Stomach (tissue), 8 donors: ENCODE measurements at regions not wholly inside any gene's neighbourhood (a gene's known extent, or its start where the extent isn't known, plus 50 kb on each side); places are given as distances from the start of the nearest gene placed in this dataset.

Source experiments
- DNase-seq, 2 donors: peaks; one replicate each; pipeline versions ENCODE4 v3.0.0 to v3.0.0-alpha.2; 2013 to 2019
- H3K27ac ChIP-seq, 5 donors: fragments of 200-600 bp in 4 of 5; sonication (generic) in 4 of 5; one replicate each; pipeline ENCODE4 v1.5.1; 2013 to 2019; ENCODE audit warnings: mild to moderate bottlenecking in 1 of 5, moderate library complexity in 1 of 5
- H3K27me3 ChIP-seq, 3 donors: fragments of 200-600 bp; sonication (generic); one replicate each; pipeline ENCODE4 v1.5.1; 2017 to 2019; ENCODE audit warnings: mixed run types in 1 of 3
- H3K36me3 ChIP-seq, 4 donors: fragments of 200-600 bp; sonication (generic); 1 replicate in 3 of 4; 2 replicates in 1 of 4; pipeline ENCODE4 v1.5.1; 2016 to 2019
- H3K4me1 ChIP-seq, 4 donors: fragments of 200-600 bp; sonication (generic); one replicate each; pipeline ENCODE4 v1.5.1; 2016 to 2019
- H3K4me3 ChIP-seq, 4 donors: fragments of 200-600 bp; sonication (generic) in 3 of 4; one replicate each; pipeline ENCODE4 v1.5.1; 2016 to 2019; ENCODE audit warnings: mild to moderate bottlenecking in 1 of 4
- H3K9me3 ChIP-seq, 4 donors: fragments of 200-600 bp; sonication (generic); one replicate each; pipeline ENCODE4 v1.5.1; 2016 to 2019
- CTCF ChIP-seq, 7 experiments: fragments of 450-650 bp in 4 of 7; fragments of 200-600 bp in 3 of 7; sonication (generic) in 3 of 7; IDR thresholded peaks; one replicate each; pipeline ENCODE4 v1.5.1; 2016 to 2019; ENCODE audit warnings: antibody characterized with exemption in 7 of 7, control low read depth in 2 of 7, mild to moderate bottlenecking in 1 of 7
- EP300 ChIP-seq: sonication (generic); formaldehyde crosslinking; IDR thresholded peaks from one replicate; pipeline ENCODE4 v1.6.1; 2017; ENCODE audit warnings: antibody characterized with exemption
- POLR2A ChIP-seq, 4 donors: fragments of 450-650 bp; IDR thresholded peaks; one replicate each; pipeline ENCODE4 v1.6.1; 2016; ENCODE audit warnings: antibody characterized with exemption in 4 of 4, control low read depth in 2 of 4, mild to moderate bottlenecking in 1 of 4, moderate library complexity in 1 of 4
- POLR2AphosphoS5 ChIP-seq, 3 donors: sonication (generic); formaldehyde crosslinking; IDR thresholded peaks; one replicate each; pipeline ENCODE4 v1.6.1; 2016; ENCODE audit warnings: antibody characterized with exemption in 3 of 3
- WGBS, 5 donors: extraction: QIAGEN DNeasy Blood & Tissue Kit in 3 of 5; methylation state at CpG; one replicate each; pipeline versions ENCODE4 v1.1.5 to v1.1.7; 2013 to 2018; 5-methylcytosine and 5-hydroxymethylcytosine counted together
- intact Hi-C: fragments of 100-400 bp; cut with DNase I; formaldehyde crosslinking; loops from one replicate; pipeline ENCODE4 v1.15.1; 2023; ENCODE audit warnings: low total_unique reads
- donor health status: healthy with polysubstance abuse.
- donor health status: Bipolar disorder and iron deficiency.
- donor health status: healthy.

GRCh38 chr9:80964374-80964773, 725.0 kb downstream of the TLE1 start:
- Histone ChIP-seq H3K9me3 (no peaks in the 10 kb centered on the region), H3K27me3 (no peaks in the 10 kb centered on the region), H3K4me3 (no peak overlapping the region), H3K4me1 (no peaks in the 10 kb centered on the region), H3K27ac (no peak overlapping the region), H3K36me3 (no peaks in the 10 kb centered on the region)
- intact Hi-C loops: no loop called here
- TF ChIP-seq POLR2A (IDR thresholded peaks at IDR 0.05): no peak
- TF ChIP-seq EP300: no peak
- TF ChIP-seq CTCF (IDR thresholded peaks at IDR 0.05): no peak
- no peak for TF ChIP-seq POLR2AphosphoS5 (IDR thresholded peaks at IDR 0.05)
- DNase-seq: no peak
- WGBS, 5 donors: 33 to 49% (median 42%) methylated on average over 4 of the region's 4 CpGs

GRCh38 chr9:80957801-80958200, 731.5 kb downstream of the TLE1 start:
- H3K27ac ChIP-seq: no peak overlapping the region
- H3K4me3 ChIP-seq: no peak overlapping the region
- no peaks in the 10 kb centered on the region for H3K27me3 ChIP-seq
- 72 to 74% (median 73%) methylated on average over 3 of the region's 3 CpGs for WGBS, 5 donors
- no peak for TF ChIP-seq POLR2AphosphoS5 (IDR thresholded peaks at IDR 0.05)
- no peak for TF ChIP-seq CTCF (IDR thresholded peaks at IDR 0.05)
- no peak for TF ChIP-seq EP300
- no peak for TF ChIP-seq POLR2A (IDR thresholded peaks at IDR 0.05)
- no peaks in the 10 kb centered on the region for H3K9me3 ChIP-seq
- DNase-seq: no peak
- H3K4me1 ChIP-seq: no peaks in the 10 kb centered on the region
- intact Hi-C loops: no loop called here
- no peaks in the 10 kb centered on the region for H3K36me3 ChIP-seq

GRCh38 chr9:80954521-80954920, 734.8 kb downstream of the TLE1 start:
- Histone ChIP-seq H3K36me3 (no peaks in the 10 kb centered on the region), H3K27me3 (no peaks in the 10 kb centered on the region), H3K27ac (no peak overlapping the region), H3K4me1 (no peaks in the 10 kb centered on the region), H3K9me3 (no peaks in the 10 kb centered on the region), H3K4me3 (no peak overlapping the region)
- intact Hi-C loops: no loop called here
- DNase-seq: no peak
- 46 to 72% (median 54%) methylated on average over 2 of the region's 2 CpGs for WGBS, 5 donors
- TF ChIP-seq EP300 (no peak), POLR2AphosphoS5 (IDR thresholded peaks at IDR 0.05) (no peak), POLR2A (IDR thresholded peaks at IDR 0.05) (no peak), CTCF (IDR thresholded peaks at IDR 0.05) (no peak)

GRCh38 chr9:80952363-80952922, 736.9 kb downstream of the TLE1 start:
- WGBS, 5 donors: 76 to 91% (median 87%) methylated on average over 5 of the region's 5 CpGs
- DNase-seq: no peak
- Histone ChIP-seq H3K27ac (no peak overlapping the region), H3K4me3 (no peak overlapping the region), H3K4me1 (peaks cover 0 to 7% (median 0%) of the 10 kb centered on the region in 4 donors), H3K9me3 (no peaks in the 10 kb centered on the region), H3K27me3 (no peaks in the 10 kb centered on the region), H3K36me3 (no peaks in the 10 kb centered on the region)
- intact Hi-C loops: no loop called here
- TF ChIP-seq POLR2AphosphoS5 (IDR thresholded peaks at IDR 0.05) (no peak), POLR2A (IDR thresholded peaks at IDR 0.05) (no peak), CTCF (IDR thresholded peaks at IDR 0.05) (no peak), EP300 (no peak)
